Endodermal cell (in vitro differentiated cells): ENCODE measurements at regions not wholly inside any gene's neighbourhood (a gene's known extent, or its start where the extent isn't known, plus 50 kb on each side); places are given as distances from the start of the nearest gene placed in this dataset.

Experiments used
- DNase-seq: peaks from one replicate; pipeline ENCODE4 v3.0.0-alpha.2; 2017
- H3K27ac ChIP-seq: 2 replicates; pipeline ENCODE4 v1.5.1; 2013; ENCODE audit warnings: mild to moderate bottlenecking, low read depth, low read length, moderate library complexity
- H3K27me3 ChIP-seq: 2 replicates; pipeline ENCODE4 v1.6.1; 2013; ENCODE audit warnings: mild to moderate bottlenecking, low read length, moderate library complexity; ENCODE audit not compliant: insufficient read depth, control insufficient read depth, poor library complexity, severe bottlenecking
- H3K36me3 ChIP-seq: 2 replicates; pipeline ENCODE4 v1.7.0; 2013; ENCODE audit warnings: mild to moderate bottlenecking, low read length, moderate library complexity; ENCODE audit not compliant: control insufficient read depth, insufficient read depth
- H3K4me1 ChIP-seq: one replicate; pipeline ENCODE4 v1.7.0; 2013; ENCODE audit warnings: low read length; ENCODE audit not compliant: control insufficient read depth, insufficient read depth
- H3K4me3 ChIP-seq: 2 replicates; pipeline ENCODE4 v1.5.1; 2013; ENCODE audit warnings: mild to moderate bottlenecking, low read length, moderate library complexity
- H3K9ac ChIP-seq: 2 replicates; pipeline ENCODE4 v1.6.1; 2013; ENCODE audit warnings: mild to moderate bottlenecking, low read length, moderate library complexity; ENCODE audit not compliant: poor library complexity, severe bottlenecking; ENCODE audit errors: extremely low read depth
- H3K9me3 ChIP-seq: 2 replicates; pipeline ENCODE4 v1.6.1; 2013; ENCODE audit warnings: mild to moderate bottlenecking, low read length, moderate library complexity; ENCODE audit not compliant: control insufficient read depth
- H3K27ac Mint-ChIP-seq: 2 replicates; pipeline ENCODE4 v1.8.0; 2020; ENCODE audit warnings: mixed read lengths
- H3K27me3 Mint-ChIP-seq: 2 replicates; pipeline ENCODE4 v1.8.0; 2021; ENCODE audit warnings: mild to moderate bottlenecking, mixed read lengths; ENCODE audit not compliant: insufficient read depth
- H3K36me3 Mint-ChIP-seq: 2 replicates; pipeline ENCODE4 v1.8.0; 2020; ENCODE audit warnings: low read depth, mixed read lengths
- H3K4me1 Mint-ChIP-seq: 2 replicates; pipeline ENCODE4 v1.8.0; 2020; ENCODE audit warnings: mixed read lengths
- H3K4me3 Mint-ChIP-seq: 2 replicates; pipeline ENCODE4 v1.8.0; 2020; ENCODE audit warnings: mild to moderate bottlenecking, moderate library complexity, mixed read lengths
- H3K9me3 Mint-ChIP-seq: 2 replicates; pipeline ENCODE4 v1.8.0; 2020; ENCODE audit warnings: mild to moderate bottlenecking, mixed read lengths
- WGBS, 2 experiments: methylation state at CpG; one replicate each; pipeline versions ENCODE4 v1.1.5 to v1.1.7; 2013; ENCODE audit warnings: missing lambda C conversion rate in 2 of 2, mixed read lengths in 1 of 2; ENCODE audit not compliant: insufficient coverage in 1 of 2, insufficient read length in 1 of 2; 5-methylcytosine and 5-hydroxymethylcytosine counted together
- TF ChIP-seq, protein P1 (sequence below): fragments of 200-600 bp; sonication (generic); conservative IDR thresholded peaks from 2 replicates; pipeline ENCODE4 v1.5.0; 2021; ENCODE audit warnings: antibody characterized with exemption, mild to moderate bottlenecking

DNA sequence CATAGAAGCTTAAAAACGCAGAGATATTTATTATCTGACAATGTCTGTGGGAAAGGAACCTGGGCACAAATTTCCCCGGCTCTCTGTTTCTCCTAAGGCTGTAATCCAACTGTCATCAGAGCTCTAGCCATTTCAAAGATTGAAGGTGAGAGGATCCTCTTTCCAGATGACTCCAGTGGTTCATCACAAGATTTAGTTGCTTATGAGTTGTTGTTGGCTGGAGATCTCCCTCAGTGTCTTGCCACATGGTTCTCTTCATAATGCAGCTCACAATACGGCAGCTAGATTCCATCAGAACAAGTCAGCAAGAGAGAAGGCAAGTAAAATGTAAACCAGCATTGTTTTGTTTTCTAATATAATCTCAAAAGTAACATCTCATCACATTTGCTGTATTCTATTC lies 369.4 kb downstream of the GASK1B start:
- 61 to 80% methylated on average over 2 to 3 of the region's 3 CpGs for WGBS, 2 experiments
- H3K27ac Mint-ChIP-seq = no peak overlapping the region

DNA sequence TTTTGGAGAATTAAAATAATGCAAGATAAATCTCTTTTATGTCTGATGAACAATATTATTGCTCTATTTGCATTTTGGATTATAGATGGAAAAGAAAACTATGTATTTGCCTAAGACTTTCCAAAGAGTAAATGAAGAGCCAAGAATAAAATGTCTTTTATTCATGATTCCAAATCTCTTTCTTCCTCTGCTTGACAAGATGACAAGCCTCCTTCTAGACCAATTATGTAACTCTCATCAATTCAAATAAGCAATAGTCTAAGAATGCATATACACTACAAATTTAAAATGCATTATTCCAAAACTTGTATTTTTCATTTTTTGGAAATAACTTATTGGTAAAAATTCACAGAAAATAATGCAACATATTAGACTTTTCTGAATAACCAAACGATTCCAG lies 377.3 kb downstream of the GASK1B start:
- Mint-ChIP-seq H3K4me3 (no peak overlapping the region), H3K9me3 (no peaks in the 10 kb centered on the region)

More for the DNA sequence above, 369.4 kb downstream of the GASK1B start:
- H3K27me3 ChIP-seq = no peaks in the 10 kb centered on the region
- H3K9me3 ChIP-seq = no peaks in the 10 kb centered on the region
- no peak overlapping the region for H3K4me3 Mint-ChIP-seq
- no peaks in the 10 kb centered on the region for H3K36me3 Mint-ChIP-seq
- H3K36me3 ChIP-seq = no peaks in the 10 kb centered on the region
- no peak overlapping the region for H3K9ac ChIP-seq
- no peaks in the 10 kb centered on the region for H3K27me3 Mint-ChIP-seq
- DNase-seq = no peak
- H3K27ac ChIP-seq = no peak overlapping the region
- no peaks in the 10 kb centered on the region for H3K4me1 ChIP-seq
- H3K4me3 ChIP-seq = no peak overlapping the region
- no peaks in the 10 kb centered on the region for H3K9me3 Mint-ChIP-seq
- TF ChIP-seq, protein P1, sequence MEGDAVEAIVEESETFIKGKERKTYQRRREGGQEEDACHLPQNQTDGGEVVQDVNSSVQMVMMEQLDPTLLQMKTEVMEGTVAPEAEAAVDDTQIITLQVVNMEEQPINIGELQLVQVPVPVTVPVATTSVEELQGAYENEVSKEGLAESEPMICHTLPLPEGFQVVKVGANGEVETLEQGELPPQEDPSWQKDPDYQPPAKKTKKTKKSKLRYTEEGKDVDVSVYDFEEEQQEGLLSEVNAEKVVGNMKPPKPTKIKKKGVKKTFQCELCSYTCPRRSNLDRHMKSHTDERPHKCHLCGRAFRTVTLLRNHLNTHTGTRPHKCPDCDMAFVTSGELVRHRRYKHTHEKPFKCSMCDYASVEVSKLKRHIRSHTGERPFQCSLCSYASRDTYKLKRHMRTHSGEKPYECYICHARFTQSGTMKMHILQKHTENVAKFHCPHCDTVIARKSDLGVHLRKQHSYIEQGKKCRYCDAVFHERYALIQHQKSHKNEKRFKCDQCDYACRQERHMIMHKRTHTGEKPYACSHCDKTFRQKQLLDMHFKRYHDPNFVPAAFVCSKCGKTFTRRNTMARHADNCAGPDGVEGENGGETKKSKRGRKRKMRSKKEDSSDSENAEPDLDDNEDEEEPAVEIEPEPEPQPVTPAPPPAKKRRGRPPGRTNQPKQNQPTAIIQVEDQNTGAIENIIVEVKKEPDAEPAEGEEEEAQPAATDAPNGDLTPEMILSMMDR = no peak
- H3K4me1 Mint-ChIP-seq = no peaks in the 10 kb centered on the region

DNA sequence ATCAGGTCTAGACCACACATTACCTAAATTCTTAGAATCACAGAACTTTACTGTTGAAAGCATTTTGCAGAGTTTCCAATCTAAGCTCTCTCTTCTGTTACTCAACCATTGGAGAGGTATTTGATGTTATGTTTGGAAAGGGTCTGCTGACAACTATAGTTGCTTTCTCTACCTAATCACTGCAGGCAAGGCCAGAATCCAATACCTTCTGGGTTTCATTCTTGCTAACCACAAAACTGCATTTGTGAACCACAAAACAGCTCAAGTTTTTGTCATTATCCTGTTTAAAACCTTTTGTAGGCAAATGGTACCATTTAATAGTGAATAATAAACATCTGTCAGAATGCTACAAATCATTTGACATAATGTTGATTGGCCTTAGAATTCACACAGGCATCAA lies 380.1 kb downstream of the GASK1B start:
- H3K4me3 ChIP-seq = no peak overlapping the region
- Mint-ChIP-seq H3K4me3 (no peak overlapping the region), H3K9me3 (no peaks in the 10 kb centered on the region)

More for the DNA sequence above, 377.3 kb downstream of the GASK1B start:
- Mint-ChIP-seq H3K4me1 (no peaks in the 10 kb centered on the region), H3K27ac (no peak overlapping the region), H3K27me3 (no peaks in the 10 kb centered on the region), H3K36me3 (no peaks in the 10 kb centered on the region)
- TF ChIP-seq, protein P1 = no peak
- no peaks in the 10 kb centered on the region for H3K36me3 ChIP-seq
- H3K4me3 ChIP-seq = no peak overlapping the region
- whole genome bisulfite sequencing, 2 experiments = 72 to 100% methylated on average over 1 of the region's 1 CpG
- no peaks in the 10 kb centered on the region for H3K27me3 ChIP-seq
- no peak overlapping the region for H3K9ac ChIP-seq
- no peak for DNase-seq
- H3K27ac ChIP-seq = no peak overlapping the region
- no peaks in the 10 kb centered on the region for H3K4me1 ChIP-seq
- no peaks in the 10 kb centered on the region for H3K9me3 ChIP-seq

More for the DNA sequence above, 380.1 kb downstream of the GASK1B start:
- Mint-ChIP-seq H3K27ac (no peak overlapping the region), H3K27me3 (no peaks in the 10 kb centered on the region), H3K36me3 (no peaks in the 10 kb centered on the region), H3K4me1 (no peaks in the 10 kb centered on the region)
- Histone ChIP-seq H3K27ac (no peak overlapping the region), H3K9me3 (no peaks in the 10 kb centered on the region), H3K36me3 (no peaks in the 10 kb centered on the region), H3K27me3 (no peaks in the 10 kb centered on the region), H3K4me1 (no peaks in the 10 kb centered on the region), H3K9ac (no peak overlapping the region)
- no peak for DNase-seq
- TF ChIP-seq, protein P1 = no peak
